ENCODE measurements at regions not wholly inside any gene's neighbourhood (a gene's known extent, or its start where the extent isn't known, plus 50 kb on each side); places are given as distances from the start of the nearest gene placed in this dataset.

DNA sequence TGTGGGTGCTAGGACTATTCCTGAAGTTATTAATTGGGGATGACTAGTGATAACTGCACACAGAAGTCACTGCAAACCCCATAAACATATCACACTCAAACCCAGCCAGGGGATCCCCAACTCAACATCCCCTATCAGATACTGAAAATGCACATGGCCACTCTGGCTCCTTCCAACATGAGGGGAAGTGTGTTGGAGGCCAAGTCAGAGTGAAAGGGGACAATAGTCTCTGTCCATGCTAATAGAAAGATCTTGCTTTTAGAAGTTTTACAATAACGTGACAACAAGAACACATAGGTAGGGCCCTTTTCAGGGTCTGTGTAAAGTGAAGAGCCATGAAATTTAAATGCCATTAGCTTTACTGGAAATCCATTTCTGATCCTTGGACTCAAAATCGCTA lies 98.8 kb upstream of the SEMA6A start:
- ATAC-seq = no peak
- Mint-ChIP-seq H3K27ac (no peak overlapping the region), H3K36me3 (no peaks in the 10 kb centered on the region), H3K9me3 (peaks cover 0 to 3% of the 10 kb centered on the region in 2 donors)
- DNase-seq (ENCODE audit: low spot score in 2 of 2) = no peak

DNA sequence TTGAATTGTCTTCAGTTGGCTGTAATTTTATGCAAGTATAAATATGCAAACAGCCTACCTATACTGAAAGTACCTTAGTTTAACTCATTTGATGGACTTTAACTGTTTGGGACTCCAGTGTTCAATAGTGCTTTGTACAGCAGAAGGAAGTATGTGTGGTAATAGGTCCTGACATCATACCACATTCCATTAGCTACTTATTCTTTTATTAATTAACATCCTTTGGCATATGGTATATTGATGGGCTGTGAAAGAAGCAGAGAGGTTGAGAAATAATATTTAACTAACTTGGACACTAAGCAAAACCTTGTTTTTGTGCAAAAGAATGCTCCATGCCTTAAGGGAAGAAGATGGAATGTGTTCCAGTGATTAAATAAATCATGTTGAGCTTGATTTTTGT lies 97.6 kb upstream of the SEMA6A start:
- DNase-seq (ENCODE audit: low spot score in 2 of 2) (no peak), ATAC-seq (no peak)
- Mint-ChIP-seq H3K36me3 (no peaks in the 10 kb centered on the region), H3K9me3 (peaks cover 0 to 3% of the 10 kb centered on the region in 2 donors), H3K27ac (no peak overlapping the region)

DNA sequence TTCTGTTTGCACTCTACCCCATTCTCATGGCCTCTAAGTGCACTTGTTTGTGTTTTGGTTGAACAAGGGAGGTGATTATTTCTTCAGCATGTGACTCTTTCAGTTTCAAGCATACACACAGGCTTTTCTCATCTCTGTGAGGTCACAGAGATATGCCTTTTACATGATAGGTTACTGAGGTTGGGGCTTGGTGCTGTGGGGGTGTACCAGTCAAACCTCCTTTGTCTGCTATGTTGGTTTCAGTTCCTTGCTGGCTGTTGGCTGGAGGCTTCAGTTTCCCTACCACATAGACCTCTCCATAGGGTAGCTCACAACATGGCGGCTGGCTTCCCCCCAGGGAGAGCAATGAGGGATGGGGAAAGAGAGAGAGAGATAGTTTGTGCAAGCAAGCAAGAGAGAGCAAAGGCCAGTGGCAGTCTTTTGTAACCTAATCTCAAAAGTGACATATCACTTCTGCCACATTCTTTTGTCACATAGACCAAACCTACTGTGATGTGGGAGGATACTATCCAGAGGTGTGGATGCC lies 96.7 kb upstream of the SEMA6A start:
- no peak for ATAC-seq
- peaks cover 0 to 3% of the 10 kb centered on the region in 2 donors for H3K9me3 Mint-ChIP-seq
- no peaks in the 10 kb centered on the region for H3K36me3 Mint-ChIP-seq

GRCh38 chr5:116669261-116670031 lies 94.8 kb upstream of the SEMA6A start:
- DNase-seq (ENCODE audit: low spot score in 2 of 2) (no peak), ATAC-seq (no peak)
- Mint-ChIP-seq H3K36me3 (no peaks in the 10 kb centered on the region), H3K27ac (no peak overlapping the region), H3K9me3 (peaks cover 3 to 4% of the 10 kb centered on the region in 2 donors)

More for the DNA sequence above, 96.7 kb upstream of the SEMA6A start:
- DNase-seq (ENCODE audit: low spot score in 2 of 2) = no peak
- H3K27ac Mint-ChIP-seq = no peak overlapping the region

GRCh38 chr5:116668390-116668789 lies 93.8 kb upstream of the SEMA6A start:
- H3K9me3 Mint-ChIP-seq = peaks cover 3 to 4% of the 10 kb centered on the region in 2 donors
- H3K36me3 Mint-ChIP-seq = no peaks in the 10 kb centered on the region
- ATAC-seq (no peak), DNase-seq (ENCODE audit: low spot score in 2 of 2) (no peak)
- H3K27ac Mint-ChIP-seq = no peak overlapping the region

DNA sequence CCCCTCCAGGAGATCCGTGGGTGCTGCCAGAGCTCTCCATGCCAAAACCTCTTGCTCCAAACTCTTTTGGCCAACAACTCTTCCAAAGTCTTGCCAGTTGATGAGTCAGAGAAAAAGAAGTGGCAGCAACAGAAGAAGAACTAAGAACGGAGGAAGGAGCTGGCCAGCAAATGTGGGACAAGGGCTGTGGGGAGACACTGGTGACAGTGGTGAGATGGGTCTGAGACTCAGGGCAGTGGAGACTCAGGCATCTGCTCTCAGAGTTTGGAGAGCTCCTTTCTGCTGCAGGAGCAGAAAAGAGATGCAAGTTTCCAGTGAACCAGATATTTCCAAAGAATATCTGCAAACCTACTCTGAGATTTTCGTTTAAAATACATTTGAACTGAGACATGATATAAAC lies 92.3 kb upstream of the SEMA6A start:
- Mint-ChIP-seq H3K27ac (no peak overlapping the region), H3K9me3 (peaks cover 3 to 4% of the 10 kb centered on the region in 2 donors), H3K36me3 (no peaks in the 10 kb centered on the region)
- no peak for DNase-seq (ENCODE audit: low spot score in 2 of 2)
- ATAC-seq = no peak

- ATAC-seq (no peak), DNase-seq (ENCODE audit: low spot score in 2 of 2) (no peak)
- Mint-ChIP-seq H3K36me3 (no peaks in the 10 kb centered on the region), H3K27ac (no peak overlapping the region), H3K9me3 (peaks cover 0 to 4% of the 10 kb centered on the region in 2 donors)
These were observed 90.4 kb upstream of the SEMA6A start for GRCh38 chr5:116664988-116665387.

DNA sequence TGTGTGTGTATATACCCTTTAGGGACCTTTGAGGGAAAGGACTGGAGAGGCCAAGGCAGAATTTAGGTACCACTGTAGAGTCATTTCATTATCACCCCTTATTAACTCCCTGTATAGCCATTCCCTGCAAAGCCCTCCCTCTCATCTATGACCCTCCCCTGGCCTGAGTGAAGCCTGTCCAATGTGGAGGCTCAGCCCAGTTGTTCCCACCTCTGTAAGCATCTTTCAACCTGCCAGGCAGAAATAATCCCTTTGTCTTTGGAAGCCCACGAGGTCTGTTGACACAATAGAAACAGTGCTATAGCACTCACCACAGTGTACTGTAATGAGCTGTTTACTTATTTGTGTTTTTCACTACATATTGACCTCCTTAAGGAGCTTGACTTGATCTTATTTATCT lies 88.5 kb upstream of the SEMA6A start:
- Mint-ChIP-seq H3K27ac (no peak overlapping the region), H3K9me3 (peaks cover 0 to 4% of the 10 kb centered on the region in 2 donors), H3K36me3 (no peaks in the 10 kb centered on the region)
- ATAC-seq = no peak
- DNase-seq (ENCODE audit: low spot score in 2 of 2) = no peak

- no peaks in the 10 kb centered on the region for H3K36me3 Mint-ChIP-seq
- ATAC-seq (no peak), DNase-seq (ENCODE audit: low spot score in 2 of 2) (no peak)
- peaks cover 0 to 4% of the 10 kb centered on the region in 2 donors for H3K9me3 Mint-ChIP-seq
- no peak overlapping the region for H3K27ac Mint-ChIP-seq
These were observed 86.8 kb upstream of the SEMA6A start for GRCh38 chr5:116661419-116661818.

DNA sequence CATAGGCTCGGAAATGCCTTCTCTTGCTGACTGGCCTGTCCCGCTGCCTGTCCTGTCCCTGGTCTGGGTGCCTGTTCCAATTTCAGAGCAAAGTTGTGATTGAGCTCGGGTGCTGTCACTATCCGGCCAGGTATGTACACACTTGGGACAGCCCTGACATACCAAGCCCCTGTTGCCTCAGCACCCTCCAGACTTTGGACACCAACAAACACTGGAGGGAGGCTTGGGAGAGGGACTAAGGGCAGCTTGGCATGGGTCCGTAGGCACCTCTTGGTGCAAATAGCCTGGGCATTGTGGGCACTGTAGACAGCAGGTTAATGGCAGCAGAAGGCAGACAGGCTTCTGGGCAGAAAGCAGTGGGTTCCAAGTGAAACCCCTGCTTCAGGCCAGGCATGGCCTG lies 86.3 kb upstream of the SEMA6A start:
- Mint-ChIP-seq H3K36me3 (no peaks in the 10 kb centered on the region), H3K9me3 (peaks cover 0 to 4% of the 10 kb centered on the region in 2 donors), H3K27ac (no peak overlapping the region)
- DNase-seq (ENCODE audit: low spot score in 2 of 2) (no peak), ATAC-seq (no peak)

GRCh38 chr5:116658830-116659229 lies 84.2 kb upstream of the SEMA6A start:
- ATAC-seq (no peak), DNase-seq (ENCODE audit: low spot score in 2 of 2) (no peak)
- H3K27ac Mint-ChIP-seq = no peak overlapping the region
- H3K36me3 Mint-ChIP-seq = no peaks in the 10 kb centered on the region
- H3K9me3 Mint-ChIP-seq = no peaks in the 10 kb centered on the region

DNA sequence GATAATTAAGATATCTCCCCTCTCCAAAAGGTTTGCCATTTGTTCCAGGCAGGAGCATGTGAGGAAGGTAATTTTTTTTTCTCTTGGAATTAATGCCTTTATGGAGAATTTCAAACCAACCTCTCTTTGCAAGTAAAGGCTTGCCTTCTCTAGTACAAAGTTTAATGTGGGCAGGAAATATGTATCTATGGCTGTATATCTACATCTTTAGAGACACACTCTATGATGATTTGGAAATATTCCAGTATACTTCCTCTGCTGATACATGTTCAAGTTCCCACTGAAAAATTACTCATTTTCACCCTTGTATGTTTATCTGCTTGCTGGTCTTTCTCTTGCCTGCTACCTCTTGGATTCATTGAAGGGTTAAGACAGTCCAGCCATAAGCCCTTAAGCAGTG lies 83.5 kb upstream of the SEMA6A start:
- H3K9me3 Mint-ChIP-seq = no peaks in the 10 kb centered on the region
- no peak for DNase-seq (ENCODE audit: low spot score in 2 of 2)
- no peak overlapping the region for H3K27ac Mint-ChIP-seq
- no peak for ATAC-seq
- H3K36me3 Mint-ChIP-seq = no peaks in the 10 kb centered on the region

DNA sequence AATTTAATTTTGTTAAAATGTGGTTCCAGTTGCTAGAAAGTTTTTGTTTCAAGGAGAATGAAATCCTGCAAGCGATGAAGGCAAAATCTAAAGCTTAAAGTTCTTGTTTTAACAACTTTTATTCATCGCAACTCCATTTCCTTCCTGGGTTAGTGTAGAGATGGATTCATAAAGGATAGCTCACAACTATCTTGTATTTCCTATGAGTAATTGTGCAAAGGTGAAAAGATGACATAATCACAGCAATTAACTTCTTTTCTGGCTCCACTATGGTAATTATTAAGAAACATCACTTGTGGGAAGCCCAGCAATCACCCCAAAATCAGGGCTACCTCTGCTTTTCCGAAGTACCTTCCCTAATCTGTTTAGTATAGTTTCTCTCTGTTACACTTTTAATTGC lies 80.8 kb upstream of the SEMA6A start:
- Mint-ChIP-seq H3K27ac (no peak overlapping the region), H3K9me3 (no peaks in the 10 kb centered on the region), H3K36me3 (no peaks in the 10 kb centered on the region)
- DNase-seq (ENCODE audit: low spot score in 2 of 2) = no peak
- no peak for ATAC-seq

- no peak for DNase-seq (ENCODE audit: low spot score in 2 of 2)
- no peaks in the 10 kb centered on the region for H3K9me3 Mint-ChIP-seq
- no peak for ATAC-seq
- H3K36me3 Mint-ChIP-seq = no peaks in the 10 kb centered on the region
- H3K27ac Mint-ChIP-seq = no peak overlapping the region
These were observed 80.3 kb upstream of the SEMA6A start for GRCh38 chr5:116654925-116655324.

DNA sequence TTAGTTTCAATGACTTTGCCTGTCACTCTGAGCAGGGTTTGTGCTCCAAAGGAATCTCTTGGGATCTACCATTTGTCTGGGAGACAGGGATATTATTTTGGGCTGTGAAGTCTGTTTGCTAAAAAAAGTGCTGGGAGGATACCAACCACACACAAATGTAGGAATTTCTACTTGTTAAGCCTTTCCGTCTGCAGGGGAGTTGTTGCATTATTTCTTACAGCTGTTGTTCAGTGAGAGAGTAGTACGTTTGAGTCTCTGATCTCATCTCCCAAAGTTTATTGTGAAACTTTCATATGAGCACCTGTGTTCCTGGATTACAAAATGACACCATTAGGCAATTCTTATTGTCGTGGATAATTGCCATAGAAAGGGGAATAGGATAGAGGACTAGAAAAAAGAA lies 78.3 kb upstream of the SEMA6A start:
- Mint-ChIP-seq H3K9me3 (peaks cover 0 to under 1% of the 10 kb centered on the region in 2 donors), H3K27ac (no peak overlapping the region), H3K36me3 (no peaks in the 10 kb centered on the region)
- DNase-seq (ENCODE audit: low spot score in 2 of 2) (no peak), ATAC-seq (no peak)

DNA sequence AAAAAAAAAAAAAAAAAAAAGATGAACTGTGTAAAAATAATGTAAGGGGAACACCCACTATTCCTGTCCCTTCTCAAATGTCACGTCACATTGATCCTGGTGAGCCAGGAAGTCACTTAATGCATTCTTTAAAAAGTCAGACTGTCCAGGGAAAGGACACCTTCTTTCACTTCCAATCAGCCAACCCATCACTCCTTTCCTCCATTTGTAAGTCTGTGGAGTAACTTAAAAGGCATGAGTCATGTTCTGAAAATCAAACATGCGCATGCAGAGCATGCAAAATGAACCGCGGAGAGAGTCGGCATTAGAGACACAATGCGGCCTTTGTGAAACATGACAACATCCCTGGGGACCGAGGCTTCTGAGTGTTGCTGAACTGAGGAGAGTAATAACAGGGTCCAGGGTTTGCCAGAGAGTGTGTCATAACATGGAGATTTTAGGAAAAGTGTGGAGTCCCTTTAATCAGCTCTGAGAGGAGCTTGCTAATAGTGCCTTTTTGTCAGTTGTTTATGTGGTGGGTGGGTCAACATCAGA lies 77.6 kb upstream of the SEMA6A start:
- no peak overlapping the region for H3K27ac Mint-ChIP-seq
- DNase-seq (ENCODE audit: low spot score in 2 of 2) (no peak), ATAC-seq (no peak)
- H3K36me3 Mint-ChIP-seq = no peaks in the 10 kb centered on the region
- H3K9me3 Mint-ChIP-seq = peaks cover 0 to 3% of the 10 kb centered on the region in 2 donors

DNA sequence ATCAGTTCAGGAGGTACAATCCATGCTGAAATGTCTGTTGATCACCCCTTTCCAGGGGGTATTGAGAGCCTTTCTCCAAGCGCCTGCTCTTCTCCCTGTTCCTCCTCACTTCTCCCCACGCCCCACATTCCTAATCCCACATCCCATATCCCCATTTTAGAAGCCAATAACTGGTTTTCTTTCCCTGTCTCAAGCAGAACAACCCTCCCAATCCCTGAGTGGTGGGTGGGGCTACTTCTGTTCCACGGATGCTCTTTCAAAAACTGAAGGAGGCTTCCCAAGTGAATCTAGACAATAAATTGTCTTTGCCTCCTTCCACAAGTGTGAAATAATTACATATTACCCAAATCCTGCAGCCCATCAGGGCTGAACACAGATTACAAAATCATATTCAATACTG lies 77.0 kb upstream of the SEMA6A start:
- H3K9me3 Mint-ChIP-seq = peaks cover 0 to 3% of the 10 kb centered on the region in 2 donors
- H3K36me3 Mint-ChIP-seq = no peaks in the 10 kb centered on the region
- no peak overlapping the region for H3K27ac Mint-ChIP-seq
- DNase-seq (ENCODE audit: low spot score in 2 of 2) (no peak), ATAC-seq (no peak)

- ATAC-seq (no peak), DNase-seq (ENCODE audit: low spot score in 2 of 2) (no peak)
- Mint-ChIP-seq H3K9me3 (peaks cover 0 to 3% of the 10 kb centered on the region in 2 donors), H3K36me3 (no peaks in the 10 kb centered on the region), H3K27ac (no peak overlapping the region)
These were observed 76.3 kb upstream of the SEMA6A start for GRCh38 chr5:116650964-116651363.

Data from activated naive CD4-positive, alpha-beta T cell treated with anti-CD3 and anti-CD28 coated beads, Interleukin-2, amount 50 U/mL, for 72 hours (primary cell).